GM10248 (cell line): ENCODE measurements at regions not wholly inside any gene's neighbourhood (a gene's known extent, or its start where the extent isn't known, plus 50 kb on each side); places are given as distances from the start of the nearest gene placed in this dataset.

Experiments
- CTCF ChIA-PET: fragments of 300-600 bp; sonication (Branson Sonifier 250); formaldehyde crosslinking; extraction: SDS; loops from one replicate; lab custom pipeline; 2021; ENCODE audit warnings: antibody characterized with exemption; lab: Yijun Ruan, JAX
- POLR2A ChIA-PET: fragments of 350-650 bp; sonication (Branson Sonifier 250); formaldehyde crosslinking; extraction: SDS; loops from one replicate; lab custom pipeline; 2020; ENCODE audit warnings: antibody characterized with exemption; lab: Yijun Ruan, JAX
- DNase-seq: peaks from one replicate; pipeline ENCODE4 v3.0.0; 2012; ENCODE audit errors: extremely low spot score
- CTCF ChIP-seq: IDR thresholded peaks from 2 replicates; pipeline ENCODE4 v1.5.1; 2012; ENCODE audit warnings: mild to moderate bottlenecking, low read depth; ENCODE audit errors: extremely low read depth, missing control alignments, control extremely low read depth

- ChIA-PET CTCF (interaction anchor here (1.3 kb wide), 1 partner anchor 9 kb away, joined by 3 read pairs; no protein-coding TSS in a partner anchor), POLR2A (no interaction called here)
- TF ChIP-seq CTCF, result no peak
- DNase-seq, result no peak
These were observed 426.6 kb downstream of the DUSP10 start for GRCh38 chr1:221315330-221315729.

- DNase-seq, result no peak
- POLR2A ChIA-PET, result no interaction called here
- CTCF ChIA-PET, result no interaction called here
- no peak for TF ChIP-seq CTCF
These were observed 425.3 kb downstream of the DUSP10 start for GRCh38 chr1:221316491-221317056.

- TF ChIP-seq CTCF, result no peak
- CTCF ChIA-PET, result no interaction called here
- no peak for DNase-seq
- POLR2A ChIA-PET, result no interaction called here
These were observed 424.4 kb downstream of the DUSP10 start for GRCh38 chr1:221317537-221317936.

GRCh38 chr1:221327954-221328353, 413.9 kb downstream of the DUSP10 start:
- ChIA-PET CTCF (interaction anchor here (1.3 kb wide), 1 partner anchor 12 kb away, joined by 3 read pairs; no protein-coding TSS in a partner anchor), POLR2A (no interaction called here)
- no peak for DNase-seq
- TF ChIP-seq CTCF, result no peak

GRCh38 chr1:221328371-221328770, 413.5 kb downstream of the DUSP10 start:
- DNase-seq, result no peak
- CTCF ChIA-PET, result interaction anchor here (0.9 kb wide), 1 partner anchor 420 kb away, joined by 3 read pairs; no protein-coding TSS in a partner anchor
- TF ChIP-seq CTCF, result no peak
- POLR2A ChIA-PET, result no interaction called here

GRCh38 chr1:221331273-221332183, 410.4 kb downstream of the DUSP10 start:
- TF ChIP-seq CTCF, result no peak
- ChIA-PET POLR2A (no interaction called here), CTCF (no interaction called here)
- DNase-seq, result no peak
